Head of caudate nucleus (tissue), 42 donors: ENCODE measurements at regions not wholly inside any gene's neighbourhood (a gene's known extent, or its start where the extent isn't known, plus 50 kb on each side); places are given as distances from the start of the nearest gene placed in this dataset.
A peak's percentile ranks its signal among the peaks of the same experiment; 100 is the strongest.
"Not testable (repeated sequence)": the region's sequence is repeated elsewhere in the genome, so short reads cannot be mapped to it uniquely, and the experiment has no call there.

ENCODE experiments used
- DNase-seq, 42 donors: peaks; one replicate each; pipeline versions ENCODE4 v3.0.0 to v3.0.0-alpha.2; 2020 to 2021; ENCODE audit warnings: mixed read lengths in 7 of 42
- intact Hi-C: fragments of 100-400 bp; cut with DNase I; formaldehyde crosslinking; loops from one replicate; pipeline ENCODE4 v1.15.0; 2022

- no peak for DNase-seq
Measured at GRCh38 chr10:94115725-94116124, 122.0 kb downstream of the PLCE1 start.

GRCh38 chr10:94116848-94117247 lies 123.1 kb downstream of the PLCE1 start:
- no peak for DNase-seq
- intact Hi-C loops, result no loop called here

More at GRCh38 chr10:94115725-94116124, 122.0 kb downstream of the PLCE1 start:
- intact Hi-C loops, result no loop called here

DNA sequence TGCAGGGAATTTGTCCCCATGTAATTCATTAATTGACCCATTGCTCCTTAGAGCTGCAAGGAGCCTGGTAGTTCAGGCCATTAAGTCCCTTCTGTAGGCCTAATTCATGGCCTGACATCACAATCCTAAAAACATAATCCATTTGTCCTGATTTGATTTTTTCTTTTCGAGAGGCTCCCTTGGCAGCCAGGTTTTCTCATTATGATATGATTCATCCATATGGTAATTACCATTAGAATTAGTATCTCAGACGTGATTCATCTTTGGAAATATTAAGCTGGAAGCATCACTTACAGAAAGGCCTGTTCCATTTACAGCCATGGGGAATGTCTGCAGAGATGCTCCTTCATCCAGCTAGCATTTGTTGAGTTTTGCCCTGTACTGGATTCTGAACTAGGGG lies 128.5 kb downstream of the PLCE1 start:
- intact Hi-C loops, result no loop called here
- DNase-seq, result no peak

DNA sequence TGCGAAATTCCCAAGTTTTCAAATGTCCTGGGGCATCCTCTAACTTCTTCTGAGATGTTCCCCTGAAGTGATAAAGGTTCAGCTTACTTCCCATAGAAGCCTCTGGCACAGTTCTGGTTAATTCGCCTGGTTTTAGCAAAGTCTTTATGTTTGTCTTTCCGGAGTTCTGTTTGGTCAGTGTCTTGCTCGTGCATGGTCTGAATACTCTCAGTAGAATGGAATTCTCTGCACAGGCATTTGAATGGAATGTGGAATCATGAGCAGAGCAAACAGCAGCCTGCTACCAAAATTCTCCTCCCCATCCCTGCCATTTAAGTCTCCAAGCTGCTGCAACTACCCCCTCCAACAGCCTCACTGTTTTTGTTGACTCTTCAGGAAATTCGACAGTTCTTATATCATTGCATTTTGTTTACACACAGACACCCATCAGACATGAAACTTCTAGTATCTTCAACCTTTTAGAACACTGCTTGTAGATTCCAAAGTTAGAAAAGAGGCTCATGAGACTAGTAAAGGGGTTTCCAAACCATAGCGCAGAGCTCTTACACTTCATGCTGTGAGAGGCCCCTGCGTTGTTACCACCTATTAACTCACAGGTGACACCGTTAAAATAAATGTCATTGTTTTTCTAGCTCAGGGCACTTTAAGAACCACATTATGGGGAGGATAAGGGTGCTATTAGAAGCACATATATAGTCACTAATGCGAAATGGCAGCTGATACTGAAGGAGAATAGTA lies 129.7 kb downstream of the PLCE1 start:
- intact Hi-C loops, result no loop called here

GRCh38 chr10:94124147-94124546 lies 130.4 kb downstream of the PLCE1 start:
- DNase-seq, intact Hi-C loops: not testable (repeated sequence)

More for the DNA sequence above, 129.7 kb downstream of the PLCE1 start:
- DNase-seq, result no peak

- DNase-seq, result peak in 23 of 42 donors; percentile 8 to 62 (median 28)
- intact Hi-C loops, result not testable (repeated sequence)
Measured at GRCh38 chr10:94125268-94125667, 131.5 kb downstream of the PLCE1 start.

- intact Hi-C loops, result no loop called here
Measured at GRCh38 chr10:94125856-94126255, 132.1 kb downstream of the PLCE1 start.

GRCh38 chr10:94129393-94130130 lies 135.8 kb downstream of the PLCE1 start:
- intact Hi-C loops, result no loop called here
- peak in 2 of 42 donors; percentile 3 to 46 for DNase-seq

More at GRCh38 chr10:94125856-94126255, 132.1 kb downstream of the PLCE1 start:
- no peak for DNase-seq

DNA sequence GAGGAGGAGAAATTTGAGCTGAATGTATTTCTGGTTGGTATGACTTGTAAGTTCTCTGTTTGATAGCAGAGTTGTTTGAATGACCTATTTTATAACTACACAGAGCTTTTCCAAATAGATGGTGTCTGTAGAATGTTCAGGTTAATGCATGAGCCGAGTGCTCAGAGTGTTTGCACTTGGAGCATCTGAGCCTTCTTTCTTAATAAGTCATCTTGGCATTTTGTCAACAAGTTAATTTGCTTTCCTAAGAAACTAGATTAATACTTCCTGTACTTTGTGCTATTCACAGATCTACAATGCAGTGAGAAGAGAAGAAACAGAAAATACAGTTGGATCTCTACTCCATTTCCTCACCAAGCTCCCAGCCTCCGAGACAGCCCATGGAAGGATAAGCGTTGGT lies 138.2 kb downstream of the PLCE1 start:
- DNase-seq, result no peak
- intact Hi-C loops, result no loop called here

DNA sequence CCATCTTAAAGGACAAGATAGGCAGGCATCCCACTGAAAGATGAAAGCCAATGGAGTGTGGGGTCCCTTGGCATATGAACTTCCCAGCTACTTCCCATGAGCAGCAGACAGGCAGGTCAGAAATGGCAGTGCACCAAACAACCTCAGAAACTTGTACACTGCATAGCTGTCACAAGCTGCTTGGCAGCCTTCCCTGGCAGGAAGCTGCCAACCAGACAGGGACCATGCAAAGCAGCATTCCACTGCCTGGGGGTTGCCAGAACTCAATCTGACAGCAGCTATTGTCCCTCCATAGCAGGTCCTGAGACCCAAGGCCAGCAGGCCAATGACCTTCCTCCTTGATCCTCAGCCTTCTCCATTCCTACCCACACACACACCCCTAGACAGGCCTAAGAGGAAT lies 139.5 kb downstream of the PLCE1 start:
- intact Hi-C loops, result no loop called here
- peak in 30 of 42 donors; percentile 1 to 50 (median 23) for DNase-seq

DNA sequence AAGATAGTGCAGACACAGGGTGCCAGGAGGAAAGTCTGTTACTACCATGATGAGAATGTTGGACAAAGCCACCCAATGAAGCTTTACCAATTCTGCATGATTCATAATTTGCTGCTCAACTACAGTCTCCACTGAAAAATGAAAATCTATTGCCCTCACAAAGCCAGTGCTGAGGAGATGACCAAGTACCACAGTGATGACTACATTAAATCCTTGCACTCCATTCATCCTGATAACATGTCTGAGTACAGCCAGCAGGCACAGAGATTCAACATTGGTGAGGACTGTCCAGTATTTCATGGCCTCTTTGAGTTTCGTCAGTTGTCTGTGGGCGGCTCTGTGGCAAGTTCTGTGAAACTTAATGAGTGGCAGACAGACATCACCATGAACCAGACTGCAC lies 144.0 kb downstream of the PLCE1 start:
- DNase-seq, result no peak
- intact Hi-C loops, result no loop called here

DNA sequence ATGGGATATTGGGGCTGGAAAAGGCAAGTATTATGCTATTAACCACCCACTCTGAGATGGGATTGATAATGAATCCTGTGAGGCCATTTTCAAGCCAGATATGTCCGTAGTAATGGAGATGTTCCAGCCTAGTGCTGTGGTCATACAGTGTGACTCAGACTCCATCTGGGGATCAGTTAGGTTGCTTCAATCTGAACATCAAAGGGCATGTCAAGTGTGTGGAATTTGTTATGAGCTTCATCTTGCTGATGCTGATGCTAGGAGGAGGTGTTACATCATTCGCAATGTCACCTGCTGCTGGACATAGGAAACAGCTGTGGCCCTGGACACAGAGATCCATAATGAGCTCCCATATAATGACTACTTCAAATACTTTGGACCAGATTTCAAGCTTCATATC lies 144.7 kb downstream of the PLCE1 start:
- no peak for DNase-seq
- intact Hi-C loops, result no loop called here

DNA sequence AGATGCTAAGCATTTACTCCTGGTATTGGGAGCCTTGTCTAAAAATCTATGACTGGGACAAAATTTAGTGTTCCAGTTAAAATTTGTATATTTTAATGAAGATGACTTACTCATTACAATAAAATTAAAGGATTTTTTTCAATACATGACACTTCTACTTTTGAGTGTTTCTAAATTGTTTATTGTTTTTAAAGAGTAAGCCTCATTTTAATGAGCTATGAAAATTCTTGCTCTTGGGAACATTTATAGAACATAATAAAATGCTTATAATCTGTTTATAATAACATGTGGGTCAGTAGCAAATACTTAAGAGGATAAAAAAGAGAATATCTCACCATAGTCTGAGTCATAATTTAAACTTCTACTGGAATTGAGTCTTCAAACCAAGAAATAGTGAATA lies 149.5 kb downstream of the PLCE1 start:
- DNase-seq, result no peak
- intact Hi-C loops, result no loop called here

GRCh38 chr10:94146313-94146712 lies 152.6 kb downstream of the PLCE1 start:
- intact Hi-C loops, result no loop called here
- no peak for DNase-seq

GRCh38 chr10:94146746-94147145 lies 153.0 kb downstream of the PLCE1 start:
- DNase-seq, result no peak
- intact Hi-C loops, result no loop called here

DNA sequence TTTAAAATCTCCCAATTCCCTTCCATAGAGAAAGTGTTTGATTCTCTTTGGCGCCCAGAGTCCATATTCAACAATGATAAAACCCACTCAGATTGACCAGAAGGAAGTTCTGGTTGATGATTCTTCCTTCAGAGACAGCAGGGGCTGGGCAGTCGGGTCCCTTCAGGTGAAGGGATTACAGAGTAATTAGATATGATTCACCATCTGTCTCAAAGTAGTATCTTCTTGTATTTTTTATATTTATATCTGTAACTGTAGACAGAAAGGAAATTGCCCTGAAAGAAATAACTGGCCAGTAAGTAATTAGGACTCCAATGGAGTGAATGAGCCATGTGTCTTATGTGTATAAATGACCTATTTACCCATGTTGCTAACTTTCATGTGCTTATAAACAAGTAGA lies 156.0 kb downstream of the PLCE1 start:
- no peak for DNase-seq
- intact Hi-C loops, result no loop called here

- no peak for DNase-seq
- intact Hi-C loops, result no loop called here
Measured at GRCh38 chr10:94150541-94151184, 156.9 kb downstream of the PLCE1 start.

GRCh38 chr10:94155722-94156271 lies 162.1 kb downstream of the PLCE1 start:
- intact Hi-C loops, result no loop called here

DNA sequence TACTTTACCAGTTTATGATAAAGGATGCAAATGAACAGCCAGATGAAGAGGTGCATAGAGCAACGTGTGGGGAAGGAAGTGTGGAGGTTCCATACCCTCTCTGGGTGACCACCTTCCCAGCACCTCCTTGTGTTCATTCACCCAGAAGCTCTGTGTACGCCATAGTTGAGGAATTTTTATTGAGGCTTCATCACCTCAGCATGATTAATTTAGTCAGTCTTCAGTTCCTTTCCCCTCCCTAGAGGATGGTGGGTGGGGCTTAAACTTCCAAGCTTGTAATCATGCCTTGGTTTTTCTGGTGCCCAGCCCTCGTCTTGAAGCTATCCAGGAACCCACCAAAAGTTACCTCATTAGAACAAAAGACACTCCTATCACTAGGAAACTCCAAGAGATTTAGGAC lies 162.7 kb downstream of the PLCE1 start:
- DNase-seq, result no peak
- intact Hi-C loops, result no loop called here

More at GRCh38 chr10:94155722-94156271, 162.1 kb downstream of the PLCE1 start:
- no peak for DNase-seq

GRCh38 chr10:94165158-94165611 lies 171.5 kb downstream of the PLCE1 start:
- intact Hi-C loops, DNase-seq: not testable (repeated sequence)
